Gastroesophageal sphincter (tissue), 4 donors: ENCODE measurements at regions not wholly inside any gene's neighbourhood (a gene's known extent, or its start where the extent isn't known, plus 50 kb on each side); places are given as distances from the start of the nearest gene placed in this dataset.

Experiments used
- ATAC-seq: fragments of 150-250 bp; one replicate; pipeline ENCODE4 v1.9.1; 2016; ENCODE audit warnings: mild to moderate bottlenecking, moderate library complexity
- H3K27ac ChIP-seq, 4 donors: fragments of 200-600 bp; sonication (generic) in 3 of 4; 1 replicate in 3 of 4; 2 replicates in 1 of 4; pipeline ENCODE4 v1.5.1; 2016 to 2019
- H3K27me3 ChIP-seq: fragments of 200-600 bp; sonication (generic); one replicate; pipeline ENCODE4 v1.5.1; 2019
- H3K36me3 ChIP-seq, 2 donors: fragments of 200-600 bp; sonication (generic); one replicate each; pipeline ENCODE4 v1.5.1; 2019; ENCODE audit warnings: control low read depth in 1 of 2
- H3K4me1 ChIP-seq, 3 donors: fragments of 200-600 bp; sonication (generic); 1 replicate in 2 of 3; 2 replicates in 1 of 3; pipeline ENCODE4 v1.5.1; 2016 to 2019; ENCODE audit warnings: control low read depth in 2 of 3
- H3K4me3 ChIP-seq, 2 donors: fragments of 200-600 bp; sonication (generic); one replicate each; pipeline ENCODE4 v1.5.1; 2019; ENCODE audit warnings: mild to moderate bottlenecking in 1 of 2, moderate library complexity in 1 of 2
- H3K9me3 ChIP-seq, 3 donors: fragments of 200-600 bp; sonication (generic); one replicate each; pipeline ENCODE4 v1.5.1; 2017 to 2019; ENCODE audit warnings: control low read depth in 2 of 3
- EP300 ChIP-seq: sonication (generic); formaldehyde crosslinking; IDR thresholded peaks from one replicate; pipeline ENCODE4 v1.6.1; 2017; ENCODE audit warnings: antibody characterized with exemption, mild to moderate bottlenecking
- POLR2A ChIP-seq, 2 donors: fragments of 450-650 bp; IDR thresholded peaks; one replicate each; pipeline ENCODE4 v1.6.1; 2017; ENCODE audit warnings: antibody characterized with exemption in 2 of 2, mild to moderate bottlenecking in 2 of 2, moderate library complexity in 1 of 2
- POLR2AphosphoS5 ChIP-seq: sonication (generic); formaldehyde crosslinking; IDR thresholded peaks from one replicate; pipeline ENCODE4 v1.6.1; 2017; ENCODE audit warnings: antibody characterized with exemption
- WGBS, 2 donors: methylation state at CpG; one replicate each; pipeline ENCODE4 v1.1.5; 2018; ENCODE audit warnings: low coverage in 1 of 2; 5-methylcytosine and 5-hydroxymethylcytosine counted together
- TF ChIP-seq, protein P1 (sequence below), 4 experiments: fragments of 200-600 bp in 2 of 4; fragments of 450-650 bp in 2 of 4; sonication (generic) in 1 of 4; IDR thresholded peaks; one replicate each; pipeline ENCODE4 v1.5.1; 2017 to 2019; ENCODE audit warnings: antibody characterized with exemption in 4 of 4, mild to moderate bottlenecking in 2 of 4, moderate library complexity in 2 of 4

- no peak overlapping the region for H3K4me3 ChIP-seq
- 94 to 95% methylated on average over 4 to 5 of the region's 5 CpGs for WGBS, 2 donors
Measured at GRCh38 chr2:121146630-121147029, 138.4 kb downstream of the TFCP2L1 start.

GRCh38 chr2:121147766-121148165 lies 137.2 kb downstream of the TFCP2L1 start:
- H3K4me1 ChIP-seq, result no peaks in the 10 kb centered on the region
- no peak for ATAC-seq
- H3K4me3 ChIP-seq, result no peak overlapping the region
- H3K9me3 ChIP-seq, result peaks cover 0 to 3% (median 0%) of the 10 kb centered on the region in 3 donors
- TF ChIP-seq, protein P1, sequence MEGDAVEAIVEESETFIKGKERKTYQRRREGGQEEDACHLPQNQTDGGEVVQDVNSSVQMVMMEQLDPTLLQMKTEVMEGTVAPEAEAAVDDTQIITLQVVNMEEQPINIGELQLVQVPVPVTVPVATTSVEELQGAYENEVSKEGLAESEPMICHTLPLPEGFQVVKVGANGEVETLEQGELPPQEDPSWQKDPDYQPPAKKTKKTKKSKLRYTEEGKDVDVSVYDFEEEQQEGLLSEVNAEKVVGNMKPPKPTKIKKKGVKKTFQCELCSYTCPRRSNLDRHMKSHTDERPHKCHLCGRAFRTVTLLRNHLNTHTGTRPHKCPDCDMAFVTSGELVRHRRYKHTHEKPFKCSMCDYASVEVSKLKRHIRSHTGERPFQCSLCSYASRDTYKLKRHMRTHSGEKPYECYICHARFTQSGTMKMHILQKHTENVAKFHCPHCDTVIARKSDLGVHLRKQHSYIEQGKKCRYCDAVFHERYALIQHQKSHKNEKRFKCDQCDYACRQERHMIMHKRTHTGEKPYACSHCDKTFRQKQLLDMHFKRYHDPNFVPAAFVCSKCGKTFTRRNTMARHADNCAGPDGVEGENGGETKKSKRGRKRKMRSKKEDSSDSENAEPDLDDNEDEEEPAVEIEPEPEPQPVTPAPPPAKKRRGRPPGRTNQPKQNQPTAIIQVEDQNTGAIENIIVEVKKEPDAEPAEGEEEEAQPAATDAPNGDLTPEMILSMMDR (IDR thresholded peaks at IDR 0.05), result no peak
- TF ChIP-seq EP300, result no peak
- no peak for TF ChIP-seq POLR2AphosphoS5
- TF ChIP-seq POLR2A (IDR thresholded peaks at IDR 0.05), result no peak
- 70 to 92% methylated on average over 1 of the region's 1 CpG for WGBS, 2 donors
- no peaks in the 10 kb centered on the region for H3K27me3 ChIP-seq
- no peaks in the 10 kb centered on the region for H3K36me3 ChIP-seq
- no peak overlapping the region for H3K27ac ChIP-seq

More at GRCh38 chr2:121146630-121147029, 138.4 kb downstream of the TFCP2L1 start:
- Histone ChIP-seq H3K36me3 (no peaks in the 10 kb centered on the region), H3K27me3 (no peaks in the 10 kb centered on the region), H3K4me1 (no peaks in the 10 kb centered on the region), H3K27ac (no peak overlapping the region), H3K9me3 (peaks cover 0 to 3% (median 0%) of the 10 kb centered on the region in 3 donors)
- TF ChIP-seq EP300 (no peak), POLR2AphosphoS5 (no peak), POLR2A (IDR thresholded peaks at IDR 0.05) (no peak)
- TF ChIP-seq, protein P1 (IDR thresholded peaks at IDR 0.05), result no peak
- no peak for ATAC-seq

DNA sequence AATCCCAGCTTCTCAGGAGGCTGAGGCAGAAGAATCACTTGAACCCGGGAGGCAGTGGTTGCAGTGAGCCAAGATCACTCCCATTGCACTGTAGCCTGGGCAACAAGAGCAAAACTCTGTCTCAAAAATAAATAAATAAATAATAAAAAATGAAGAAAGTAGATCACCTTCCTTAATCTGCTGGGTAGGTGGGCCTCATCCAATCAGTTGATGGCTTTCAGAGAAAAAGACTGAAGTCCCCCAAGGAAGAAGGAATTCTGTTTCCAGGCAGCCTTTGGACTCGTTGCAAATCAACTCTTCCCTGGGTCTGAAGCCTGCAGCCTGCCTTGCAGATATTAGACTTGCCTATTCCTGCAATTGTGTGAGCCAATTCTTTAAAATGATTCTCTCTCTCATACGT lies 136.5 kb downstream of the TFCP2L1 start:
- TF ChIP-seq, protein P1 (IDR thresholded peaks at IDR 0.05), result no peak
- TF ChIP-seq POLR2A (IDR thresholded peaks at IDR 0.05), result no peak
- no peak for ATAC-seq
- Histone ChIP-seq H3K4me3 (no peak overlapping the region), H3K4me1 (no peaks in the 10 kb centered on the region), H3K27me3 (no peaks in the 10 kb centered on the region), H3K36me3 (no peaks in the 10 kb centered on the region), H3K9me3 (peaks cover 0 to 3% (median 0%) of the 10 kb centered on the region in 3 donors), H3K27ac (no peak overlapping the region)
- WGBS, 2 donors, result 72 to 78% methylated on average over 3 of the region's 3 CpGs

GRCh38 chr2:121149384-121149783 lies 135.6 kb downstream of the TFCP2L1 start:
- WGBS, 2 donors, result 68% methylated on average over 4 of the region's 4 CpGs; no CpG with 5 or more reads in 1 of the 2 donors
- Histone ChIP-seq H3K27me3 (no peaks in the 10 kb centered on the region), H3K36me3 (no peaks in the 10 kb centered on the region), H3K4me3 (no peak overlapping the region), H3K9me3 (peaks cover 0 to 3% (median 0%) of the 10 kb centered on the region in 3 donors), H3K27ac (no peak overlapping the region), H3K4me1 (no peaks in the 10 kb centered on the region)
- ATAC-seq, result no peak
- no peak for TF ChIP-seq EP300
- TF ChIP-seq POLR2A (IDR thresholded peaks at IDR 0.05), result no peak
- no peak for TF ChIP-seq POLR2AphosphoS5
- TF ChIP-seq, protein P1 (IDR thresholded peaks at IDR 0.05), result no peak

DNA sequence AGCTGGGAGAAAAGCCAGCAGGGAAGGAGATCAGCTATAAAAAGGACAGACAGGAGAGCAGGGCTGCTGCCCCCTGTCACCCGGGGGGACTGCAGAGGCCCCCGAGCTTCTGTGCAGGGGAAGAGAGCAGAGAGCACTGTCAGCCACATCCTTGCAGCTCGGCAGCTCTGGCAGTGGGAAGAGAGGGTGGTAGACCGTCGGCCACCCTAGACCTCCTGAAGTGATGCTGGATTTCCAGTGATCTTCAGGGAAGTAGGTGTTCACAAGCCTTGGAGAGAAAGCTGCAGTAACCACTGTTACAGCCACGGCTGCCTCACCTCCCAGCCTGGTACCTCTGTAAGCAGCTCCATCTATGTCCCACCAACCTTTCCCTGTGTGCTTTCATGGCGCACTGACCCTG lies 134.9 kb downstream of the TFCP2L1 start:
- Histone ChIP-seq H3K4me1 (no peaks in the 10 kb centered on the region), H3K36me3 (no peaks in the 10 kb centered on the region), H3K4me3 (no peak overlapping the region), H3K27ac (no peak overlapping the region), H3K9me3 (peaks cover 0 to 3% (median 0%) of the 10 kb centered on the region in 3 donors), H3K27me3 (no peaks in the 10 kb centered on the region)
- TF ChIP-seq POLR2AphosphoS5, result no peak
- TF ChIP-seq, protein P1 (IDR thresholded peaks at IDR 0.05), result no peak
- TF ChIP-seq POLR2A (IDR thresholded peaks at IDR 0.05), result no peak
- no peak for TF ChIP-seq EP300
- ATAC-seq, result no peak
- WGBS, 2 donors, result 55 to 58% methylated on average over 2 to 3 of the region's 7 CpGs
